Tibial artery (tissue), 4 donors: ENCODE measurements at regions not wholly inside any gene's neighbourhood (a gene's known extent, or its start where the extent isn't known, plus 50 kb on each side); places are given as distances from the start of the nearest gene placed in this dataset.

ENCODE experiments used
- DNase-seq, 2 donors: peaks; one replicate each; pipeline ENCODE4 v3.0.0-alpha.2; 2019
- H3K27ac ChIP-seq, 2 donors: fragments of 200-600 bp; sonication (generic) in 1 of 2; 1 replicate in 1 of 2; 2 replicates in 1 of 2; pipeline ENCODE4 v1.5.1; 2018 to 2019; ENCODE audit warnings: mild to moderate bottlenecking in 1 of 2
- H3K27me3 ChIP-seq, 2 donors: fragments of 200-600 bp; sonication (generic) in 1 of 2; one replicate each; pipeline versions ENCODE4 v1.5.1 to v1.6.0; 2016 to 2019
- H3K36me3 ChIP-seq, 3 donors: fragments of 200-600 bp; sonication (generic) in 2 of 3; one replicate each; pipeline ENCODE4 v1.5.1; 2016 to 2019; ENCODE audit warnings: mild to moderate bottlenecking in 2 of 3
- H3K4me1 ChIP-seq, 4 donors: fragments of 200-600 bp; sonication (generic) in 2 of 4; 1 replicate in 3 of 4; 2 replicates in 1 of 4; pipeline ENCODE4 v1.5.1; 2016 to 2019
- H3K4me3 ChIP-seq, 2 donors: fragments of 200-600 bp; sonication (generic) in 1 of 2; 1 replicate in 1 of 2; 2 replicates in 1 of 2; pipeline ENCODE4 v1.5.1; 2018 to 2019; ENCODE audit warnings: mild to moderate bottlenecking in 2 of 2
- H3K9me3 ChIP-seq, 3 donors: fragments of 200-600 bp; sonication (generic) in 1 of 3; one replicate each; pipeline ENCODE4 v1.5.1; 2016 to 2019
- intact Hi-C: fragments of 100-400 bp; cut with DNase I; formaldehyde crosslinking; loops from one replicate; pipeline ENCODE4 v1.15.0; 2023; ENCODE audit warnings: low total_unique reads
- TF ChIP-seq, protein P1 (sequence below), 2 experiments: fragments of 200-600 bp in 1 of 2; fragments of 450-650 bp in 1 of 2; IDR thresholded peaks; one replicate each; pipeline ENCODE4 v1.5.1; 2017 to 2019; ENCODE audit warnings: antibody characterized with exemption in 2 of 2, mild to moderate bottlenecking in 1 of 2, moderate library complexity in 1 of 2

DNA sequence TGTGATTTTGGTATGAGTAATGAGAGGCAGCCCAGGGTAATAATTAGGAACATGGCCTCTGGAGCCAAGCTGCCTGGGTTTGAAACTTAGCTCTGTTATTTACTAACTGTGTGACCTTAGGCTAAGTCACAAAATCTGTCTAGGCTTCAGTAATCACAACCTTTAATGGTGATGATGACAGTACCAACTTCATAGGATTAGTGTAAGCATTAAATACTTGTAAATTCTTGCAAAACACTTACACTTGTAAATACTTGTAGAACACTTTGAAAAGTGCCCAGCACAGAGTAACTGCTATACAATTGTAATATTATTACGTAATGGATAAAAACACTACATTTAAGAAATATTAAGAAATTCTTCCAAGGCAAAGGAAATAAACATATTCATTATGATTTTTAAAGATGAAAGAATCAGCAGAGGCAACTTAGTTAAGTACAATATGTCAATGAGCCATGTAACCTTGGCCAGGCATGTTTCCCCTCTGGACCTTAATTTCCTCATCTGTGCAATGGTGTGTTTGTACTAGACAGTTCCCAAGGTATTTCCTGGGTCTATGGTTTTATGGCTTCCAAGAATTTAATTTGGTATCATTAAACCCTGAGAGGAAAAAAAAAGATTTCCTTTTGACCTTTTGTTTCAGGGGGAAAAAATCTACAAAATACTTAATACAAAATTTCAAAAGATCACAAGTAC, 628.5 kb upstream of the KLHL1 start:
- Histone ChIP-seq H3K4me3 (no peak overlapping the region), H3K27ac (no peak overlapping the region), H3K27me3 (no peaks in the 10 kb centered on the region), H3K4me1 (no peaks in the 10 kb centered on the region), H3K9me3 (no peaks in the 10 kb centered on the region), H3K36me3 (no peaks in the 10 kb centered on the region)
- TF ChIP-seq, protein P1, sequence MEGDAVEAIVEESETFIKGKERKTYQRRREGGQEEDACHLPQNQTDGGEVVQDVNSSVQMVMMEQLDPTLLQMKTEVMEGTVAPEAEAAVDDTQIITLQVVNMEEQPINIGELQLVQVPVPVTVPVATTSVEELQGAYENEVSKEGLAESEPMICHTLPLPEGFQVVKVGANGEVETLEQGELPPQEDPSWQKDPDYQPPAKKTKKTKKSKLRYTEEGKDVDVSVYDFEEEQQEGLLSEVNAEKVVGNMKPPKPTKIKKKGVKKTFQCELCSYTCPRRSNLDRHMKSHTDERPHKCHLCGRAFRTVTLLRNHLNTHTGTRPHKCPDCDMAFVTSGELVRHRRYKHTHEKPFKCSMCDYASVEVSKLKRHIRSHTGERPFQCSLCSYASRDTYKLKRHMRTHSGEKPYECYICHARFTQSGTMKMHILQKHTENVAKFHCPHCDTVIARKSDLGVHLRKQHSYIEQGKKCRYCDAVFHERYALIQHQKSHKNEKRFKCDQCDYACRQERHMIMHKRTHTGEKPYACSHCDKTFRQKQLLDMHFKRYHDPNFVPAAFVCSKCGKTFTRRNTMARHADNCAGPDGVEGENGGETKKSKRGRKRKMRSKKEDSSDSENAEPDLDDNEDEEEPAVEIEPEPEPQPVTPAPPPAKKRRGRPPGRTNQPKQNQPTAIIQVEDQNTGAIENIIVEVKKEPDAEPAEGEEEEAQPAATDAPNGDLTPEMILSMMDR (IDR thresholded peaks at IDR 0.05) = no peak
- intact Hi-C loops = no loop called here
- no peak for DNase-seq

DNA sequence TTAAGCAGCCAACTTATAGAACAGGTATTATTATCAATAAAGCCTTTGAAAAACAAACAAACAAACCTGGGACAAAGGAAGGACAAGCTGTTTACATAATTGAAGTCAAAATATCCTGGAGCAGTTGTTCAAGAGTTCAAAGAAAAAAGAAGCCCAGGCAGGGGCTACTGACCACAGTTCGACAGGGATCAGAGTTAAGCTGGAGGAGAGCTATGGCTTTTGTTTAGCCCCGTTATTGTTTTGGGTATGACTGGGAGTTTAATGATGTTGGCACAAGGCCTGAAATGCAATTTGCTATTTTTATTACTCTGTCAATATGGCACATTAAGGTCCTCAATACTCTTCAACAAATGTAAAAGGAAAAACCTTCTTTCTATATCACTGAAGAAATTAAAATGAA, 624.4 kb upstream of the KLHL1 start:
- TF ChIP-seq, protein P1 (IDR thresholded peaks at IDR 0.05) = no peak
- H3K27ac ChIP-seq = no peak overlapping the region
- H3K4me1 ChIP-seq = no peaks in the 10 kb centered on the region
- no peak overlapping the region for H3K4me3 ChIP-seq
- DNase-seq = no peak
- no peaks in the 10 kb centered on the region for H3K9me3 ChIP-seq
- H3K36me3 ChIP-seq = no peaks in the 10 kb centered on the region
- no peaks in the 10 kb centered on the region for H3K27me3 ChIP-seq
- intact Hi-C loops = no loop called here

DNA sequence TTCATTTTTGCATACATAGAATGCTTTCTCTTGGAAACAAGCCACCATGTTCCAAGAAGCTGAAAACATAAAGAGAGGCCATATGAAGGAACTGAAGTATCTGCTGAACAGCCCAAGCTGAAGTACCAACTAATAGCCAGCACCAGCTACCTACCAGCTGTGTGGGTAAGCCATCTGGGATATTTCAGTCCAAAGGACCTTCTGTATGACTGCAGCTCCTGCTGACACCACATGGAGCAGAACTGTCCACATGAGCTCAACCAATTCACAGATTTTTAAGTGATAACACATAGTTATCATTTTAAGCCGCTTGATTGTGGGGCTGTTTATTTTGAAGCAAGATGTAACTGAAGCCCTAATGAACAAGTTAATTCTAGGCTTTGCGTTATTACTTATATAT, 621.1 kb upstream of the KLHL1 start:
- intact Hi-C loops = no loop called here
- Histone ChIP-seq H3K27ac (no peak overlapping the region), H3K36me3 (no peaks in the 10 kb centered on the region), H3K4me3 (no peak overlapping the region), H3K4me1 (no peaks in the 10 kb centered on the region), H3K9me3 (no peaks in the 10 kb centered on the region), H3K27me3 (no peaks in the 10 kb centered on the region)
- no peak for DNase-seq
- TF ChIP-seq, protein P1 (IDR thresholded peaks at IDR 0.05) = no peak

DNA sequence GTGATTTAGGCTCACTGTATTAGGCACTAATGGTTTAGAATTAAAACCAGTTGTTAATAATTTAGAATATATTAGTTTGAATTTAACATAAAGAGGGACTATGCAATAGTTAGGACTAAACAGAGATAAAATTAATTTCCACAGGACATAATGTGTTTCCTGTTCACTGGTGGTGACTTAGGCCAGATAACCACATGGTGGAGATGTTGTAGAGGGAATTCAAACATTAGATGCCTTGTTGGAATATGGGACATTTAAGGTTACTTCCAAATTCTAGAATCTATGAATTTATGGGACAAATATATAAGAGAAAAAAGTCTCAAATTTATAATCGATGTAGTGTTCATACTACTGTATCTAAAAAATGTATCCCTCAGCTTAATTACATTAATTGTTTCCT, 615.5 kb upstream of the KLHL1 start:
- Histone ChIP-seq H3K4me3 (no peak overlapping the region), H3K4me1 (no peaks in the 10 kb centered on the region)
- no peak for DNase-seq

DNA sequence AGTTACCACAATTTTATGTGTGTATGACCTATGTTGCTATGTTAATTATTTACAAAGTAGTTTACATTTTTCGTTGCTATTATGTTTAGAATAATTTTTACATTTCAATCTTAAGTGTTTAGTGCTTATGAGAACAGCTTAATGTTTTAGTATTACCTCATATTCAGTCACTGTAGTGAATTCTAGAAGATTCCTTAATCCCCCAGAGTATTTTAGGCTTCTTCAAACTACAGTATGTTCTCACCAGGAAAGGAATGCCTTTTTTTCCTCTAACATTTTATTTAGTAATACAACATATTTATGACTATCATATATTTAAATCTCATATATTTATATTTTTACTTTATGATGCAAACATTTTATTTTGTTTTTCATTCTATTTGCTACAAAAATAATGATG, 612.1 kb upstream of the KLHL1 start:
- Histone ChIP-seq H3K9me3 (no peaks in the 10 kb centered on the region), H3K27ac (no peak overlapping the region), H3K4me1 (no peaks in the 10 kb centered on the region), H3K27me3 (no peaks in the 10 kb centered on the region), H3K36me3 (no peaks in the 10 kb centered on the region), H3K4me3 (no peak overlapping the region)
- no peak for DNase-seq
- intact Hi-C loops = no loop called here
- TF ChIP-seq, protein P1 (IDR thresholded peaks at IDR 0.05) = no peak

More for the DNA sequence above, 615.5 kb upstream of the KLHL1 start:
- Histone ChIP-seq H3K36me3 (no peaks in the 10 kb centered on the region), H3K27ac (no peak overlapping the region), H3K9me3 (no peaks in the 10 kb centered on the region), H3K27me3 (no peaks in the 10 kb centered on the region)
- intact Hi-C loops = no loop called here
- TF ChIP-seq, protein P1 (IDR thresholded peaks at IDR 0.05) = no peak

DNA sequence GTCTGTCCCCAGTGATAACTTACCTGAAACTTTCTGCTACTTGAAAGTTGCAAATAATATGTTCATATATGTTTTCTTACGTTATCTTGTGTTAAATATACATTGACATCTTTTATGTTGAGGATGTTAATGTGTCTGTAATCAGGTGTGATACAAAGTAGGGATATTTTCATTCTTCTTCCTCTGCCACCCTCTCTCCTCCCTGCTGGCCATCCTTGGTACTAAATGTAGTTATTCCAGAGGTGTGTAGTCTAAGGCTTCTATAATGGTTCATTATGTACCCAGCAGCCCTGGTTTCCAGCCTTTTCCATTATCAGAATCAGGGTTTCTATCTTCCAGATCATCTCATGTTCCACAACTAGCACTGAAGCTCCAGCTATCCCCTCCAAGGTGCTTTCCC, 606.7 kb upstream of the KLHL1 start:
- H3K9me3 ChIP-seq = no peaks in the 10 kb centered on the region
- no peaks in the 10 kb centered on the region for H3K36me3 ChIP-seq
- intact Hi-C loops = no loop called here
- no peak overlapping the region for H3K4me3 ChIP-seq
- no peaks in the 10 kb centered on the region for H3K27me3 ChIP-seq
- TF ChIP-seq, protein P1 (IDR thresholded peaks at IDR 0.05) = no peak
- H3K4me1 ChIP-seq = no peaks in the 10 kb centered on the region
- H3K27ac ChIP-seq = no peak overlapping the region
- no peak for DNase-seq
